ENCODE measurements at regions not wholly inside any gene's neighbourhood (a gene's known extent, or its start where the extent isn't known, plus 50 kb on each side); places are given as distances from the start of the nearest gene placed in this dataset.
A peak's percentile ranks its signal among the peaks of the same experiment; 100 is the strongest.

DNA sequence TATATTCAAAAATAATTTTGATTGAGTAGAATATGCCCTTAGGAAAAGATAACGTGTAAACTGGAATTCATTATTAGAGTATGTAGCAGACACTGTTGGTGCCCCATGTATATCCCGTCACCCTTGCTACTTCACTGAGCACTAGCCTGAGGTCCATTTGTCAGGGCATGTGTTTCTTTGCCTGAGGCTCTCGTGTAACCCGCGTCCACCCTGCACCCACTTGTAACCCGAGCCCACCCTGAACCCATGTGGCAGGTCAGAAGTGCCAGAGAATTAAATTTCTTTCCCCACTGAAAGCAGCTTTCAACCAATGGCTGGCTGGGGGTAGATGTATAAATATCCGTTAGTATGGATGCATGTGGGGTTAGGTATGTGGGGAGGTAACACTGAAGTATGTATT, 474.2 kb upstream of the ZNF385D start:
- no peak for DNase-seq

DNA sequence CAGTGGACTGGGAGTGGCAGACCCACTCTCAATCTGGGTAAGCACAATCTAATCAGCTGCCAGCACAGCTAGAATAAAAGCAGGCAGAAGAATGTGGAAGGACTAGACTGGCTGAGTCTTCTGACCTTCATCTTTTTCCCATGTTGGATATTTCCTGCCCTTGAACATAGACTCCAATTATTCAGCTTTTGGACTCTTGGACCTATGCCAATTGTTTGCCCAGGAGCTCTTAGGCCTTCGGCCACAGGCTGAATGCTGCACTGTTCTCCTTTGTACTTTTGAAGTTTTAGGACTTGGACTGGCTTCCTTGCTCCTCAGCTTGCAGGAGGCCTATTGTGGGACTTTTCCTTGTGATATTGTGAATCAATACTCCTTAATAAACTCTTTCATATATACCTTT, 477.7 kb upstream of the ZNF385D start:
- DNase-seq = no peak

DNA sequence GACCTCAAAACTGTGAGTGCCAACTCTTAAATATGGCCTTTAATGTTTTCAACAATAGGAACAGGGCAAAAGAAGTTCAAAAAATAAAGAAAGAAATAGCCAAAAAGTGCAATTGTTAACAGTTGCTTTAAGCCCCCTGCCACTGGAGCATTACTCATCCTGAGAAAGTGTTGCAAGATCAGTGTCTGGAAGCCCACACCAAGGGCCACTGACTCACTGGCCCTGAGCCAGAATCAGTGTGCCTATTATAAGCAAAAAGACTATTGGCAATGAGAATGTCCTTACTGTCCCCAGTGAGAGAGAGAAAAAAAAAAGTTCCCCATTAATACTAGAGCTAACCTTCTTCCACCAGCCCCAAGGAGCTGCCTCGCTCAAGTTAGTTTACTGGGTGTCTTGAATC, 480.1 kb upstream of the ZNF385D start:
- DNase-seq = peak; percentile 2 to 26 (median 20)

DNA sequence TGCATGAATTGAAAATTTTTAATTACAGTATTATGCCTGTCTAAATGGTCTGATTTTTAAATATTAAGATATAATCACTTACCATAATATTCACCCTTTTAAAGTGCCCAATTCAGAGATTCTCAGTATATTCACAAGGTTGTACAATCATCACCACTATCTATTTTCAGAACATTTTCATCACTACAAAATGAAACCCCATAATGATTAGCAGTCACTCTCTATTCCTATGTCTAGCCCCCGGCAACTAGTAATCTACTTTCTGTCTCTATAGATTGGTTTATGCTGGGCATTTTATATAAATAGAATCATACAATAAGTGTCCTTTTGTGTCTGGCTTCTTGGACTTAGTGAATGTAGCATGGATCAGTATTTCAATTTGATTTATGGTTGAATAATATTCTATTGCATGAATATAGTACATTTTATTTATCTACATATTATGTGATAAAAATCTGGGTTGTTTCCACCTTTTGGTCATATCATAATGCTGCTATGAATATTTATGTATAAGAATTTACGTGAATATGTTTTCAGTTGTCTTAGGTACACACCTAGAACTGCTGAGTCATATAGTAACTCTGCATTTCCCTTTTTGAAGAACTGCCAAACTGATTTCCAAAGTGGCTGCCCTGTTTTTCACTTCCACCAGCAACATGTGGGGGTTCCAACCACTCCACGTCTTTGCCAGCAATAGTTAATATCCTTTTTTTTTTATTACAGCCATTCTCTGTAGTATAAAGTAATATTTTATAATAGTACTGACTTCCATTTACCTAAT, 485.7 kb upstream of the ZNF385D start:
- DNase-seq = peak in 3 of 4 experiments; percentile 8 to 19 (median 11)

DNA sequence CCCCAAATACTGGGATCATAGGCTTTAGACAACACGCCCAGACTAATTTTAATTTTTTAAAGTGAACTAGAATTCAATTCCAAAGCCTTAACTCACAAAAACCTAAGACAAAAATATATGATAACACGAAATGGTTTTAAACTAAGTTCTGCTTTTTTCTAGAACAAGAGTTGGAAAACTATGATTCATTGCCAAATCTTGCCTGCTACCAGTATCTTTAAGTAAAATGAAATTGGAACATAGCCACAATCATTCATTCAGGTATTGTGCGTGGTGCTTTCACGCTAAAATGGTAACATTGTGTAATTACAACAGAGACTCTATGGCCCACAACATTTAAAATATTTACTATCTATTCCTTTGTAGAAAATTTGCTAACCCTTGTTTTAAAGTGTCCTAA, 488.0 kb upstream of the ZNF385D start:
- peak in 2 of 4 experiments; percentile 13 to 14 for DNase-seq

DNA sequence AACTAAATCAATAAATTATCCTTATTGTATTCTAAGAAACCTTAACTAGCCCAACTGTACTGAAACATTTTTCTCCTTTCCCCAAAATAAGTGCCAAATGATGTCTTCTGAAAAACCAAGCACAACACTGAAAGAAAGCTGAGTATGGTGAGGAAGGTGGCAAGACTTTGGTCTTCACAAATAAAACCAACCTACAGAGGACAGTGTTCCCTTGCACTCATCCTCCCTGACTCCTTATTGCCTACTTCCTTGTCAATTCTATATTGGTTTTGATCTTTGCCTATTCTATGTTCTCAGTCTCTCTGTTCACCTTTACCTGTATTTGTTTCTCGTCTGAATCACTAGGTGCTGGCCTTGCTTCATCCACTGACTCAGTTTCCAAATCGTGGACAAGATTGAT, 490.1 kb upstream of the ZNF385D start:
- no peak for DNase-seq

DNA sequence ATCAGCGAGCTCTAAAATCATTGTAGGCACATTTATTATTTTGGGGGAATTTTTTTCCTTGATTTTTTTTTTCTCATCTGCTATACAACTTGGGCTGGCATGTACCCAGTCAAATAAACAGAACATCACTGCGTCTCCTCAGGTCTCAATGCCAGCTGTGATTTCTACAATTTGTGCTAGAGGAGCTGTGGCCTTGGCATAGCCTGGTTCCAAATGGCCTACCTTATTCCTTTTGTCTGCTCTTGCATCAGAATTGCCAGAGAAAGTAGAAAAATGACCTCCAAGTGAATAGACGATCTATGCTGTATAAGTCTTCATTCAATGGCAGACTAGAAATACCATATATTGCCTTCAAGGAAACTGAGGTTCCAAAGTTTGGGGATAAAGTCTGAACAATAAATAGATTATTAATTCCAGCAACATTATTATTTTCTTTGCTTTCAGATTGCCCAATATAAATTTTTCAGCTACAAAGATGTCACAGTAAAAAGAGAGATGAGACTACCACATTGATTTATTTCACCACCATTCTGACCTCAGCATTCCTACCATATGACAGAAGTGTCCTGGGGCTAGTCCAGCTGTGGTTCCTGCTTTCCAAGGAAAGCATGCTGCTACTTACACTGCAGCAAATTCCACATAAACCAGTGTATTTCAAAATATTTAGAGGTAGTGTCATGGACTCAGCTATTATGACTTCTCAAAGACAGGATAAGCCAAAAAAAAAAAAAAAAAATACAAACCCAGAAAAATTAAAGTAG, 493.9 kb upstream of the ZNF385D start:
- peak in 1 of 4 experiments; percentile 8 for DNase-seq

DNA sequence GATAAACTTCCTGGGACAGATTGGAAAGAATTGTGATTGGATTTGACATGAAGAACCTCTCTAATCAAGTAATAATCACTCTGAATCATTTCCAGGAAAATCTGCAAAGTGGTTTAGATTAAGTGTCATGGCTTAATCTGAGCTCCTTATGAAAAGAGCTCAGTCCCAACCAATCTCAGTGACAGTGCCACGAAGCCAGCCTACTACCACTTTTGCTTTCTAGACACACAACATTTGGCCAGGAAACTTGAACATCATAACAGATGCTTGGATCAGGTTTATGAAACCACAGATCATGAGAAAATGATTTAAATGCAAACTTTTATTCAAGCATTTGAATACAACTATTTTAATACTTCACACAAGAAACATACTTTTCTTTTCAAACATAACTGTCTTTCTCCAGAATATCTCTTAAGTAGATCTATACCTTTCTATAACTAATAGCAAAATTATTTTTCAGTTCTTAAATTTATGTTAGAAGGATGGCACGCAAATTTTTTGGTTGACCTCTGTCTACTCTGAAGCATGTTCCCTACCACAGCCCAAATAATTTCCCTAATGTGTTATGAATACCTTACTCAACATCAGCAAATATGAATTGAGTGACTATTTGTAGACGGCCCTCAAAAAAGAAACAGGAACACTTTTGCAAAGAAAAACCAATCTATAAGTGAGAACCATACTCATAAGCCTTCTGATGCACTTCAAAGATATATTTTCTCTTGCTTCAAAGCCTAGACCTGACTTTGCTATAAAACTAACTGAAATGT, 495.0 kb upstream of the ZNF385D start:
- DNase-seq = peak in 1 of 4 experiments; percentile 6

DNA sequence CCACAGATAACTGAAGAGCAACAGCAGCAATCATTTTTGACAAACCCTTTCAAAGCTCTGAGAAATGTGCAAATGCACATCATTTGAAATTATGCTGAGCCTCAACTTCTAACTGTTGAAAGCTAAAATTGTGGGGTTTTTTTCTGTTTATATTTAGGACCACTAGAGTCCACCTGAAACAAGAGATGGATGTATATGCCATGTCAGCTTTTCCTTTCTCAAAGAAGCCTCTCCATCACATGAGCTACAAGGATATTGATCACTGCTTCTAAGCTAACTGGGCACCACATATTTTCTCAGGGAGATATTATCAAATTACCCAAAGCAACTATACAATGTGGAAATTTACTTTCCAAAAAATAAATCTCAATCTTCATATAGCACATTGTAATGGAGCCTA, 498.6 kb upstream of the ZNF385D start:
- DNase-seq = no peak

DNA sequence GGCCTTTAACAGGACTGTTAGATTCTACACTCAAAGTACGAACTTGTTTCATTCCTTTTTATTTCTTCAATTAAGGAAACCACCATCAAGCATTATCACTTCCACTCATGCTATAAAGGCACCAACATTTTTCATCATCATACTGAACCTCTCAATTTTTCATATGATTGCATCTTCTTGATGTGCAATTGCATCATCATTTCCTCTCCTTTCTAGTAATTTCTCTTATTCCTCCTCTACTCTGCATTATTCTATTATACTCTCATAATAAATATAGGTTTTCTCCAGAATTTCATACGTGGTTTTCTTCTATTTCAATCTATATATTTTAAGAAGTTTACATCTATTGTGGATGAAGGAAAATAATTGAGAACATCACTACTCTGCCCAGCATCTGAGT, 506.2 kb upstream of the ZNF385D start:
- no peak for DNase-seq

DNA sequence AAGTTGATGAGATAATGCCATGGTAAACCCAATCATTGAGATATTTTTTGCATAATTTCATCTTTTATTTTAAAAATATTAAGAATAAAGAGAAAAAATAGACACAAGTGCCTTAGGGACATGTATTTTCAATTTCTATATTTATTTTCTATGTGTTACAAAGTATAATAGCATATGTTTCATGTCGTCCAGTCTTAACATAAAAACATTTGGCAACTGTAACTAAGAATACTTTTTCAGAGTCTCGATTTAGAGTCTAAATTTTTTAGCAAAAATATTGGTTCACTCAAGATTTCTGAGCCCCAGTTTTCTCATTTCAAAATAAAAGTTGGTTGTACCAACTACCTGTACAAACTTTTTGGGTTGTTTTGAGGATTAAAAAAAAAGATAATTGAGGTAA, 511.4 kb upstream of the ZNF385D start:
- DNase-seq = no peak

DNA sequence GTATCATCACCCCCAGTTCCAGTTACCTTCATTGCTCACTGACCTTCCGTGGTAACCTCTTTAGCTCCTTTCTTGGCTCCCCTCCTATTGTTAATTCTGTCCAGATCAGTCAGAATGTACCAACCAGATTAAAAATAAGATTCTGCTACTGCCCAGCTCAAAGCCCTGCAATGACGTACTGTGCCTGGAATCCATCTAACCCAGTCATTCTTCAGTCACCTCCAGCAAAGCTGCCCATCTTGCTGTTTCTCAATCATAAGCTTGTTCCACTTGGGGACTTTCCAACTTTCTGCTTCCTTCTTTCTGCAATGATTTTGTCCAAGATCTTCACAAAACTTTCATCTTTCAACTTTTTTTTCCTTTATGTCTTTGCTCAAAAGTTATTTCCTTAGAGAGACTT, 512.0 kb upstream of the ZNF385D start:
- DNase-seq = peak; percentile 46 to 71 (median 65)

DNA sequence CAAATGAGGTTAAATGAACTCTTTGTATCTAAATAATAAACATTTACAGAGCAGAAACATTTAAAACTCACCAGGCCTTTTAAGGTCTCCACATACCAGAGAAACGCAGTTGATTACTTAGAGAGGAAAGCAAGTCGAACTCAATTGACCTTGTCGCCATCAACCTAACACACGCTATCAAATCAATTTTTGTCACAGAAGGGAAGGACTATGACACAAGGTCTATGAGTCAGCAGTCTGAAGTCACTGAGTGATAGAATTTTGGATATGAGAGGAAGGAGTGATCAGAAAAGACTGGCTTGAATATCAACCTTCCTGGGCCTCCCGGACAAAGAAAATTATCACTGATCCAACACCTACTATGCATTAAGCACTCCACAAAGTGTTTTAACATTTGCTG, 514.4 kb upstream of the ZNF385D start:
- DNase-seq = peak in 1 of 4 experiments; percentile 2

DNA sequence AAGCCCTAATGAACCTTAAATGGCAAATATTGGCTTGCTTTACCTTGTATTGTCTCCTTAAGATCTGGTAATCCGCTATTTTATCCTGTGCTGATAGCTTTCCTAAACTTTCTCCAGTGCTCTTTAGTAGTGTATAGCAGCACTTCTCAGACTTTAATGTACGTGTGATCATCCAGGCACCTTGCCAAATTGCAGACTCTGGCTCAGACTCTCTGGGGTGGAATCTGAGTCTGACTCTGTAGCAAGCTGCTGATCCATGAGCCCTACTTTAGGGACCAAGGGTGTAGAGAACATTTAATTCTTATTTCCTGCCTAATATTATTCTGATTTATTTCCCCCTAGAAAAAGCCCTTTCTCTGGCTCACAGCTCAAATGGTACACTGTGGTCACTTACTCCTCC, 518.8 kb upstream of the ZNF385D start:
- peak in 2 of 4 experiments; percentile 2 to 6 for DNase-seq

DNA sequence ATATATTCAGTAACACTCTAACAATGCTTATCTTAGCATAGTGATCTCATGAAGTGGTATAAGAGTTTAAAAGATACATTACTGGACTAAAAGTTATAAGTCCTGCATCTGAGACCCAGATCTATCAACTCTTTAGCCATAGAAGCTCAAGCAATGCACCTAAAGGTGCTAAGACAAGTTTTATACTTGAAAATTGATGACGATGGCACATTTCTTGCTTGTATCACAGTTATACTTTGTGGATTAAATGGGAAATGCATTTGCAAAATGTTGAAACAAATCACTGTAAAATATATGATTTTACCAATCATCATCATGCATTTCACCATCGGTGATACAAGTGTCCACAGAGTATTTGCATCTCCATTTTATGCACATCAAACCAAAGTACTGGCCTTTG, 525.3 kb upstream of the ZNF385D start:
- no peak for DNase-seq

DNA sequence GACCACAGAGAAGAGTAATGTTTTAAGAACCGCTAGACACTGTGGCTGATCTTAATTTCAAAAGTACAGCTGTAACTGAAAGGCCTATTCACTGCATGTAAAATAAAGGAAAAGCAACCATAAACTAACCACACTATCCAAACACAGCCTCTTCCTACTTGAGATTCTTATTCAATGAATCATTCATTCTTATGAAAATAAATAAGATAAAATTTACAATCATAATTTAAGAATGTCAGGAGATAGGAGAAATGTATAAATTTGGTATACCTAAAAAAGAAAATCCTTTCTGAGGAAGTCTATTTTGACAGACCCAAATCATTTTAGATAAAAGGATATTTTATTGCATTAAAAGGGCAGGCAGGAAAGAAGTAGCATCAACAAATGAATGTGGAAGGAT, 533.5 kb upstream of the ZNF385D start:
- DNase-seq = no peak

DNA sequence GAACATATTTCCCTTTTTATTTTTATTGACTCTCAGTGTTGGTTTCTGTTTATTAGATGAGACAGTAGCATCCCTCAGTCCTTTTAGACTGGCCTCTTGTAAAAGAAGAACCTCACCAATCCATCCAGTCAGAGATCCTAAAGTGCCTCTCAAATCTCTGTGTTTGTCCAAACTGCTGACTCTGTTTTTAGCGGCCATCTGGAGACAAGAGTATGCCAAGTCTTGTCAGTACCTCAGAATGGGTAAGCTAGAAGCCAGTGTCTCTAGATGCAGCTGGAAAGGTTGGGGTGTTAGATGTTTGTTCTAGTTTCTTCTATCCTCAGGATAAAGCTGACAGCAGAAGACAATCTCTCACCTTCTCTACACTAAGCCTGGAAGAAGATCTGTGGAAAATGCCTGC, 537.7 kb upstream of the ZNF385D start:
- no peak for DNase-seq

DNA sequence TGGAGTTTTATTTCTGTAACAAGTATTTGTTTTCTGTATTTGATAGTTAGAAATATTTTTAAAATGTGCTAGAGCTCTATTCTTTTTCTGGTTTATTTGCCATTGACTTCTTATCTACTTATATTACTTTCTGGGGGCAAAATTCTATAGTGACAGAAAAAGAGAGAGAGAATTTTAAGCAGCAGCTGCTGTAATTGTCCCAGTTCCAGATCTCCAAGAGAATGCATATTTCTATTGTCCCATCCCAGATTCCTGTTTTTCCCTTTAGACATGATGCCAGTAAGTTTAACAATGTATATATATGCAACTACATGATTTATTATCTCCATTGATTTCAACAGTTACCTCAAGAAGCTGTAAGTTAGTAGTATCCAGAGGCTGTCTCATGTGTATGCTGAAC, 541.7 kb upstream of the ZNF385D start:
- DNase-seq = no peak

DNA sequence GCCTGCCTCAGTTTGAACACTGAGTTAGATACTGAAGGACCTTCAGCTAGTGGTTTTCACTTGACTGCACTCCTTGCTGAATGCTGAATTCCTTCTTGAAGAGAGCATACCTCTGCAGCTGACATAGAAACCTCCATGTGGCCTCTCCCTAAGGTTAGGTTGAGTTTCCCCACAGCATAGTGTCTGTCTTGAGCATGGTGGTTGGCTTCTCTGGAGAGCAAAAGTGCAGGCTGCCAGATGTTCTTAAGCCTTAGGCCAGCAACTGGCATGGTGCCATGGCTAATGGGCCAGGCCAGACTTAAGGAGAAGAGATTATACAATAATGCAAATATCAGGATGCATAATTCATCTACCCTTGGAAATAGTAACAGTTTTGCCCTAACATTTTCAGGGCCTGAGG, 545.6 kb upstream of the ZNF385D start:
- DNase-seq = no peak

DNA sequence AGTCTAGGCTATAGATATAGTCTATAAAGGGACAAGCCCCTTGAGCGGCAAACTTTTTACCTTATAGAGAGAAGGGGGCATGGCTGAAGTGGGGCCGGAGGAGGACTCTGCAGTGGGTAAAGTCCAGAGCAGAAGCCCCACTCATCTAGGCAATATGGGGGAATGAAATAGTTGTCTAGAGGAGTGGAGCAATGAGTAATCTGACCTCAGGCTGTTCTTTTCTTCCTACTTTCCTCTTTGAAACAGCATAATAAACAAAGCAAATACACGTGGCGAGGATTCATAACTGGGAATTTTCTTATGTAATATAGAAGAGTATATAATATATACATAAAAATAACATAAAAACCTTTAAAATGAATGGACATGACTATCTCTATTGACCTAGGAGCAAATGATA, 546.4 kb upstream of the ZNF385D start:
- no peak for DNase-seq

DNA sequence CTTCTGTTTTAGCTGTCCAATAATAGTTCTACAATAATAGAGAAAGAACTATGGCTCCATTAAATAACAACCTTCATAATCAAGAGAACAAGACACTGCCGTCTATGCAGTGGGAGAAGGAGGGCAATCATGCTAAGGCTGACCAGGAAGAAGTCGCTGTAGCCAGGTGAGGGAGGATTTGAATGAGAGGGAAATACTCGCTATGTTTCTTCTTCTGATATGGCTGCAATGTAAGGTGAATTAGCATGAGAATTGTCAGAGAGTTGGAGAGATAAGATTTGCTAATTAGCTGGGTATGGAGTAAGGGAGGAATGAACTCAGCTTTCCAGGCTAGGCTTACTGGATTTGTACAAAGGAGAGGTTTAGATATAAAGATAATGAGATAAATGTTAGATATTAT, 555.4 kb upstream of the ZNF385D start:
- DNase-seq = no peak

DNA sequence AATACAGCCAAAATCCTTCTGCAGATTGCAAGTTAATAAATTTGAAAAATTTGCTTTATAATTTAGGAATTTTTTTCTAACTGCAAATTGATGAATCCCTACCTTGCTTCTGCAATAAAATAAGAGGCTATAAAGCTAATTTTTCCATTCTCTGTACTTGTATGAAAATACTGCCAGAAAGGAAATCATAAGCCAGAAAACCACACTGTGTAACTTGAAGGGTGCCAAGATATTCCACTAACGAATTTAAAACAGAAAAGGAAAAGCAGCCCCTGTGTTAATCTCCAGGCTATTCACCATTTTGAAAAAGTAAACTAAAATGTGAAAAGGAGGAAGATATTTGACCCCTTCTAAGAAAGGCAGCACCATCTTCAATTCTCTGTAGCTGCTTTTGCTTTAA, 557.9 kb upstream of the ZNF385D start:
- no peak for DNase-seq

DNA sequence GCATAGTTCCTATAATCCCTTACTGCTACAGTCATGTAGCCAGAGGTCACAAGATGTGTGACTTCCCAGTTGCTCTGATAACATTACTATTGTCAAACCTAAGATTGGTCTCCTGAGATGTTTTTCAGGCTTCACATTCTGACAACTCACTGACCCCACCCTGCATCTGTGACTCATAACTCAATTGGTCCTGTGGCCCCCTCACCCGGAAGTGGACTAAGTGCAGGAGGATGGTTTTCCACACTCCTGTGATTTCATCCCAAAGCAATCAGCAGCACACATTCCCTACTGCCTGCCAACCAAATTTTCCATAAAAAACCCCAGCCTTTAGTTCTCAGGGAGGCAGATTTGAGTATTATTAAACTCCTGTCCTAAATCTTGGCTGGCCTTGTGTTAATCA, 564.9 kb upstream of the ZNF385D start:
- no peak for DNase-seq

All from suppressor macrophage (primary cell).